Dedifferentiated amniotic fluid mesenchymal stem cell (primary cell): ENCODE measurements at regions not wholly inside any gene's neighbourhood (a gene's known extent, or its start where the extent isn't known, plus 50 kb on each side); places are given as distances from the start of the nearest gene placed in this dataset.
"Not testable (repeated sequence)": the region's sequence is repeated elsewhere in the genome, so short reads cannot be mapped to it uniquely, and the experiment has no call there.

Experiments used
- DNase-seq: peaks from one replicate; pipeline ENCODE4 v3.0.0-alpha.2; 2016; ENCODE audit errors: extremely low spot score

DNA sequence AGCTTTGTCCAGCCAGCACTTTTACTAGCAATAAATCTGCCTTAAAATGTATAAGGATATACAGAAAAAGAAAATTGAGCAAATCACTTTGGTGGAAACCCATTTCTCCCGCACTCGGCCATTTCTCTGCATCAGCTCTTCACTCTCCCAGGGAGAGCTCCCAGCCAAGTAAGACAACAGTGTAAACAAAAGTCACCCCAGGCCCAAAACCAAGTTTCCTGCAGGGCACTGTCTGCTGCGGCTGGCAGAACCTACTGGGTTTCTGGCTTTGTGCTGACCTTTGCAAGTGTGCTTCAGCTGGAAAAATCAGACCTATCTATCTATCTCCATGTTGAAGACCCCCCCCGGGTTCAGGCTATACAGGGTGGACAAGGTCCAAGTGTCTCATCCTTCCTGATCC is 476.7 kb upstream of the CAMK1G start:
- DNase-seq = no peak

GRCh38 chr1:209107535-209107934 is 476.0 kb upstream of the CAMK1G start:
- DNase-seq = no peak

- DNase-seq = no peak
These were observed 474.3 kb upstream of the CAMK1G start for GRCh38 chr1:209109001-209109785.

DNA sequence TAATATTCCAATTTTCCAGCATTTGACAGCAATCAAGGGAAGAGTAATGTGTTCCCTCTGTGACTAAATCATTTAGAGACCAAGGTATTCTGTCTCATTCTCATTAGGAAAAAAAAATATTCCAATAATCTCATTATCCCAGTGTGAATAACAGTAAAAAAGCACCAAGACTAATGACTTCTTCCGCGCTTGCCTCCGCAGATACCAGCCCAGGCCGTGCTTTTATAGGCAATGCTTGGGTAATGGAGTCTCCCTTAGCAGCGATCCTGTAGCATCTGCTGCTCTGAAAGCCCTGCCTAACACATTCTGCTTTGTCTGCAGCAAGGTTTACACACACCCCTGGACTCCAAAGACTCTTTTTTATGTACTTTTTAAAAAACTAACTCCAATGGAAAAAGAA is 470.0 kb upstream of the CAMK1G start:
- no peak for DNase-seq

- no peak for DNase-seq
These were observed 466.8 kb upstream of the CAMK1G start for GRCh38 chr1:209116705-209117104.

DNA sequence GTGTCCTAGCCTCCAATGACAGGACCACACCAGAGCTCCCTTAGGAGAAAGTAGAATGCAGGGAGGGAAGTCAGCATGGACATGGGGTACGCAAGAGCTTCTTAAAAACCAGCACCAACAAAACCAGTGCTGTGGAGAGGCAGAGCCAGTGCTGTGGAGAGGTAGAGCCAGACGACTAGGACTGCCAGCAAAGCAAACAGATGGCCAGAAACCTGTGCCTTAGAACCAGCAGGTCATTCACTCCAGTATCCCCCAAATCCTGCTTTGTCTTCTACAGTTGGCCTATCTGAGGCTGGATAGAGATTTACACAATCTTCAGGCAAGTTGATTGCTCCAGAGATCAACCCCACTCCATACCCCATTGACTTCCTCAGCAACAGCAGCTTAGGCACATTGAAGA is 459.9 kb upstream of the CAMK1G start:
- no peak for DNase-seq

DNA sequence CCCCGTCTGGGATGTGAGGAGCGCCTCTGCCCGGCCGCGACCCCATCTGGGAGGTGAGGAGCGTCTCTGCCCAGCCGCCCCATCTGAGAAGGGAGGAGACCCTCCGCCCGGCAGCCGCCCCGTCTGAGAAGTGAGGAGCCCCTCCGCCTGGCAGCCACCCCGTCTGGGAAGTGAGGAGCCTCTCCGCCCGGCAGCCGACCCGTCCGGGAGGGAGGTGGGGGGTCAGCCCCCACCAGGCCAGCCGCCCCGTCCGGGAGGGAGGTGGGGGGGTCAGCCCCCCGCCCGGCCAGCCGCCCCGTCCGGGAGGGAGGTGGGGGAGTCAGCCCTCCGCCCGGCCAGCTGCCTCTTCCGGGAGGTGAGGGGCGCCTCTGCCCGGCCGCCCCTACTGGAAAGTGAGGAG is 454.4 kb upstream of the CAMK1G start:
- not testable (repeated sequence) for DNase-seq

- no peak for DNase-seq
These were observed 452.6 kb upstream of the CAMK1G start for GRCh38 chr1:209130886-209131285.

DNA sequence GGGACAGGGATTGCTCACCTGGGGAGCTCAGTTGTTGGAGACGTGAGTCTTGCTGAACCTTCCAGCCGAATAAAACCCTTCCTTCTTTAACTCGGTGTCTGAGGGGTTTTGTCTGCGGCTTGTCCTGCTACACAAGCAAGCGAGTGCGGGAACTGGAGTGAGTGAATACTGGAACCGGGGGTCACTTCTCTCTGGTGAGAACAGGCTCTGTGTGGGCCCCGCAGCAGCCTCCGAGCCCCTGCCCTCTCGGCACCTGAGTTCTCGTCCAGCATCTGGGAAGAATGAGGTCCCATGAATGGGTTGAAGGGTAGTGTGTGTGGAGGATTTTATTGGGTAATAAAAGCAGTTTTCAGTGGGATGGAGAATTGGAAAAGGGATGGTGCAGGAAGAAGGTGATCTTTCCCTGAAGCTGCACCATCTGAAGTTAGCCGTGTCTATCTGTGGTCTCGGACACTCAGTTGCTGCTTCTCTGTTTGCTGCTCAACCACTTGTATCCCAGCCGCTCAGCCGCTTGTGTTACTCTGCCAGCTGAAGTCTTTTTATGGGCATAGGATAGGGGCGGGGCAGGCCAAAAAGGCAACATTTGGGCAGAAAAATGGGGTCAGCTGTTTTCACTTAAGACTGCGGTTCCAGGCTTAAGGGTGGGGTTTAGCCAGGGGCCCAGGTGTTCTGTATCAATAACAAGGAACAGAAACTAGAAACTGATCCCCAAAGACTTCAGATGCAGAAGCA is 450.6 kb upstream of the CAMK1G start:
- no peak for DNase-seq

DNA sequence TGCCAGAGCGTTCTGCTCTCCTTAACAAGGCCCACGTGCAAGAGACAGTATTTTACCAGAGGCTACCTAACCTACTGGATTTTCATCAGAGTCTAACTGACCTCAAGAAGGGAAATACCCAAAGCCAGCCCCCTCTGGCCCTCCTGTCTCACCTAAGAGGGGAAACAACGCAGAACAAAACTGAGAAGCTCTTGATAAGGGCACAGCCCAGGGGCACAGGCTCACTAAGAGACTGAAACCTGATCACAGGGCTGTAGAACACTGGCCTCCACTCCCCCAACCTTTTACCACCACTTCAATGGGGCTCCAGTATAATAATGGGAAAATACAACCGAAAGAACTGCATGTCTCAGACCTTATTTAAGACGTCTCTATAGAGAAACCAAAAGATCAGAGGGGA is 449.5 kb upstream of the CAMK1G start:
- DNase-seq = no peak

DNA sequence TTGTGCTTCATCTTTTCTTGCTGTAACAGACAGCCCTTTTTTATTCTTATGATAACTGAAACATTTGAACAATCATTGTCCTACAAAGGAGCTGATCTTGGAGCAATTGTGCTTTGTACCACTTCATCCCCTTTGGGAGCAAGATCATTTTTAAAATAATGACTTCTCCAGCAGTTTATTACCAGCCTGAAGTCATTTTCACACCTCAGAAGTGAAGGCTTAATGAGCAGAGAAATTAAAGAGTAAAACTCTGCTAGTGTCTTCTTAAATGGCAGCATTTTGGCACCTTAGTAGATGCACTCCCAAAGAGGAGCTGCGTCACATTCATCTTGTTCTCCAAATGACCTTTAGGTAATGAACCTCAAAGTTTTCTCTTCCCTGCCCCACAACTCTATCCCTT is 439.6 kb upstream of the CAMK1G start:
- DNase-seq = no peak

- DNase-seq = no peak
These were observed 433.4 kb upstream of the CAMK1G start for GRCh38 chr1:209150114-209150513.

GRCh38 chr1:209153411-209153810 is 430.1 kb upstream of the CAMK1G start:
- no peak for DNase-seq

DNA sequence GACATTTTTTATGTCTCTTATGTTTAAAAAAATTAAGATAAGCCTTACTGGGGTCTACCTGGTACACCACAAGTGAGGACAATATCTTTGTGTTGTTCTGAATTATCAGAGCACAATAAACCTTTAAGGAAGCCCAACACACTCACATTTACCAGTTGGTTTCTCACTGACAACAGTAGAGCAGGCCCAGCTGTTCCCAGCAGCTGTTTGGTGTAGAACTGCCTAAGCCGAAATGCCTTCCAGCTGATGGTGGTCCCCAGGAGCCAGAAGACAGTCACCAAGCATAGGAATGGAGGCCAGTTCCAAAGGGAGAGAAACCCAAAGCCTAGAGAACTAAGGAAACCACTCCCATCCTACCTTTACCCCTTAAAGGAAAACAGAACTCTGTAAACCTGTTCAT is 428.6 kb upstream of the CAMK1G start:
- no peak for DNase-seq

DNA sequence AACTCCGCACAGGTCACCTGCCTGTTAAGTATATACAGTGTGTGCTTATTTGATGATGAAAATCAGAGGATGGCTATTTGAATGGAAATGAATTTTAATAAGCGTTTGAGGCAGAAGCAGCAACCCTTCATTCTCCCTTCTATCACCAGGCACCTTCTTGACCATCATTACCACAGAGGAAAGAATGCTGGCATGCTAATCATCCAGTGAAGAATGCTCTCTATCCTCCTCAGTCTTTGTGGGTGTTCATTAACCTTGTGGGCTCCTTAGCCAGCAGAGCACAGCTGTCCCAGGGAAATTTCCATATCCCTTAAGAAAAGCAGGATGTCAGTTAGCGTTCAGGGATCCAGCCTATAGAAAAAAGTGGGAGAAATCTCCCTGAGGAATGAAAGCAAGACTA is 428.0 kb upstream of the CAMK1G start:
- no peak for DNase-seq

GRCh38 chr1:209156991-209157390 is 426.5 kb upstream of the CAMK1G start:
- no peak for DNase-seq

DNA sequence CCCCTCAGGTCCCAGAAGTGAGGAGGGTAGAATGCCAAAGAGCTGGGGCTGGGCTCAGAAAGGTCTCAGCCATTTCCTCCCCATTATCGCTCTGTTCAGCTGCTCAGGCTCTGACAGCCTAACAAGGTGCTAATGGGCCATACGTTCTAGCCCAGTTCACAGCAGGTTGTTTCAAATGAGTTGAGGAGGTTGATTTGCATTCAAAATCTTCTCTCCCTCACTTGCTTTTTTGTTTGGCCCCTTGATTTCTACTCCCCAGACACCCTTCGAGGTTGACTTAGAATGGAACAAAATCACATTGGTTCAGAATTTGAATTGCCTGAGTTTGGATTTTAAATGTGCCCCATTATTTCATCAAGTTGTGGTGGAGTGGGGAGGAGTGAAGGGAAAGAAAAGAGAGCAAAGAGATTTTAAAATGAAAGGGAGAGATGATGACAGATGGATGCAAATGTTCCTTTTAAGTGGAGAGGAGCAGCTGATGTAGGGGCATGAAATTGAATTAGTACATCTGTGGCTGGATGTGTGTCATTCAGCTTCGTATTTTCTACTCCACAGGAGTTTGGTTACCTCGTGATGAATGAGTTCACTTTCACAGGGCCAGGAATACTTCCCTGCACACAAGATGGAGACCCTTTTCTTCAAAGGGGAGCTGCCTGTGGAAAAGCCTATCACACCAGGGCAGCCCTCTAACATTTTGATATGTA is 425.8 kb upstream of the CAMK1G start:
- no peak for DNase-seq

DNA sequence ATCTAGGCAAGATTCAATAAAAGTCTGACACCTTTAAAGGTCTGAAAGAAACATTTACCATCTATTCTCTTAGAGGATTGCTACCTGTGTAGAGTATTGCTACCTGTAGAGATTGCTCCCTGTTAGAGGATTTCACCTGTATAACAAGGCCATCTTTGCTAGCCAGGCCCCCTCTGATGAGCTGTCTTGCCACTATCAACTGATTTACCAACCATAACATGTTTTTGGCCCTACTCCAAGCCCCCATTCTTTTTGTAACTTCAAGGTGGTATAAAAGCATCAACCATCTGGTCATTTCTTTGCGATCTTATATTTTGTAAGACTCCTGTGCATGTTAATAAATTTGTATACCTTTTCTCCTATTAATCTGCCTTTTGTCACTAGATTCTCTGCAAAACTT is 424.7 kb upstream of the CAMK1G start:
- DNase-seq = no peak

GRCh38 chr1:209160230-209160629 is 423.3 kb upstream of the CAMK1G start:
- DNase-seq = no peak

- DNase-seq = no peak
These were observed 420.9 kb upstream of the CAMK1G start for GRCh38 chr1:209162651-209163050.

GRCh38 chr1:209168204-209168603 is 415.3 kb upstream of the CAMK1G start:
- DNase-seq = no peak

DNA sequence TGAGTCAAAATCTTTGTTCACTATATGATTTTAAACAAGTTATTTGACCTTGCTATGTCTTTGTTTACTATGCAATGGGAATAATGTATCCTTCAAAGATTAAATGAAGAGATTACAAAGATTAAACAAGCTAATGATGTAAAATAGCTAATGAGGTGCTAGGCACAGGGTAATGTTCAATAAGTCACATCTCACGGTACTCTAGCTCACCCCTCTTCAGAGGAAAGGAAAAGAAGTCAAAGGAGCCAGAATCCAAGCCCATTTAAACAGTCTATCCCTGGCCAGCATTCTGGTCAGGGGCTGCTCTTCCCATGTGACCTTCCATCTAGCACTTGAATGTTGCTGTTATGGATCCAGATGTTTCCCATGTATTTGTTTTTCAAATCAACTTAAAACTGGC is 412.4 kb upstream of the CAMK1G start:
- DNase-seq = no peak

GRCh38 chr1:209172286-209172685 is 411.2 kb upstream of the CAMK1G start:
- no peak for DNase-seq
